HepG2 (cell line): ENCODE measurements at regions not wholly inside any gene's neighbourhood (a gene's known extent, or its start where the extent isn't known, plus 50 kb on each side); places are given as distances from the start of the nearest gene placed in this dataset.

ENCODE experiments used
- ATAC-seq: fragments of 200-7000 bp; cut with Tn5 transposase; 3 replicates; pipeline ENCODE4 v1.9.1; 2020; ENCODE audit warnings: mild to moderate bottlenecking, moderate library complexity
- BruUV-seq: library from RNA; stranded (reverse); fragments of 400-500 nt; replicated peaks from 2 replicates; lab custom pipeline; 2021; lab: Mats Ljungman, UMichigan
- CTCF ChIA-PET: fragments of 300-600 bp; formaldehyde crosslinking; extraction: SDS; loops from one replicate; lab custom pipeline; 2021; ENCODE audit warnings: low total read pairs, inconsistent platforms, low intra/inter-chr PET ratio; lab: Yijun Ruan, JAX
- POLR2A ChIA-PET: fragments of 350-600 bp; sonication (Branson Sonifier 250); formaldehyde crosslinking; loops from one replicate; lab custom pipeline; 2020; ENCODE audit warnings: antibody characterized with exemption, inconsistent platforms; lab: Yijun Ruan, JAX
- DNase-seq: peaks from one replicate; pipeline ENCODE4 v3.0.0-alpha.2; 2015; ENCODE audit warnings: low spot score
- FAIRE-seq: peaks from 3 replicates; lab custom pipeline; 2011; peaks lifted over from hg19 to GRCh38; lab: Jason Lieb, UNC
- H2AFZ ChIP-seq: one replicate; pipeline ENCODE4 v1.6.1; 2011; ENCODE audit warnings: low read length, inconsistent platforms
- H3K27ac ChIP-seq: fragments of 300-600 bp; 3 replicates; pipeline ENCODE4 v1.8.0; 2011; ENCODE audit warnings: mixed run types, mild to moderate bottlenecking, mixed read lengths, low read length, inconsistent platforms; ENCODE audit not compliant: insufficient read depth; ENCODE audit errors: extremely low read length
- H3K27me3 ChIP-seq, 2 experiments: fragments of 200-600 bp in 1 of 2; 2 replicates in 1 of 2; 3 replicates in 1 of 2; pipeline versions ENCODE4 v1.6.0 to v1.8.0; 2011; ENCODE audit warnings: low read length in 2 of 2, mild to moderate bottlenecking in 2 of 2, moderate library complexity in 2 of 2, inconsistent platforms in 1 of 2; ENCODE audit not compliant: insufficient read depth in 2 of 2, control insufficient read depth in 1 of 2
- H3K36me3 ChIP-seq, 2 experiments: fragments of 200-600 bp in 1 of 2; replicated peaks in 1 of 2; 2 replicates in 1 of 2; 3 replicates in 1 of 2; pipeline versions ENCODE4 v1.5.1 to v1.8.0; 2011; ENCODE audit warnings: low read length in 2 of 2, inconsistent platforms in 1 of 2; ENCODE audit not compliant: insufficient read depth in 2 of 2, control insufficient read depth in 1 of 2
- H3K4me1 ChIP-seq: 2 replicates; pipeline ENCODE4 v1.5.1; 2012; ENCODE audit warnings: low read length, inconsistent platforms; ENCODE audit not compliant: insufficient read depth
- H3K4me2 ChIP-seq: 2 replicates; pipeline ENCODE4 v1.6.0; 2011; ENCODE audit warnings: low read depth, low read length, inconsistent platforms
- H3K4me3 ChIP-seq, 3 experiments: fragments of 200-600 bp in 1 of 3; sonication (generic), shearing (Covaris generic) in 1 of 3; replicated peaks in 1 of 3; 2 replicates each; pipeline ENCODE4 v1.5.1; 2011 to 2016; ENCODE audit warnings: low read length in 3 of 3, inconsistent platforms in 2 of 3, low read depth in 2 of 3, mild to moderate bottlenecking in 2 of 3, control low read depth in 1 of 3, mixed read lengths in 1 of 3; ENCODE audit not compliant: insufficient read depth in 1 of 3
- H3K79me2 ChIP-seq: one replicate; pipeline ENCODE4 v1.6.1; 2011; ENCODE audit warnings: low read length, inconsistent platforms; ENCODE audit not compliant: insufficient read depth
- H3K9ac ChIP-seq: 2 replicates; pipeline ENCODE4 v1.6.0; 2011; ENCODE audit warnings: mild to moderate bottlenecking, low read depth, low read length, inconsistent platforms; ENCODE audit not compliant: insufficient read depth
- H3K9me3 ChIP-seq: 2 replicates; pipeline ENCODE4 v1.5.1; 2012; ENCODE audit warnings: mild to moderate bottlenecking, low read length
- H4K20me1 ChIP-seq: 2 replicates; pipeline ENCODE4 v1.6.0; 2011; ENCODE audit warnings: inconsistent platforms, mild to moderate bottlenecking, low read length, moderate library complexity; ENCODE audit not compliant: insufficient read depth
- ATRX ChIP-seq: sonication (generic); formaldehyde crosslinking; IDR thresholded peaks from 2 replicates; pipeline ENCODE4 v1.4.0; 2020; ENCODE audit warnings: missing genetic modification reagents, borderline replicate concordance
- CENPX ChIP-seq: sonication (generic); formaldehyde crosslinking; IDR thresholded peaks from 2 replicates; pipeline ENCODE4 v1.9.0; 2021; ENCODE audit warnings: mild to moderate bottlenecking, missing genetic modification reagents, moderate library complexity
- ETV6 ChIP-seq: sonication (generic); formaldehyde crosslinking; conservative IDR thresholded peaks from 2 replicates; pipeline ENCODE4 v1.4.0; 2020; ENCODE audit warnings: missing genetic modification reagents
- HES4 ChIP-seq: sonication (generic); formaldehyde crosslinking; IDR thresholded peaks from 2 replicates; pipeline ENCODE4 v1.9.0; 2021; ENCODE audit warnings: mild to moderate bottlenecking, missing genetic modification reagents, borderline replicate concordance
- KAT2B ChIP-seq: fragments of 150-350 bp; IDR thresholded peaks from 2 replicates; pipeline ENCODE4 v1.6.1; 2014; ENCODE audit warnings: low read depth, low read length, borderline replicate concordance
- MAFG ChIP-seq: sonication (generic); formaldehyde crosslinking; IDR thresholded peaks from 2 replicates; pipeline ENCODE4 v1.5.1; 2020; ENCODE audit warnings: mild to moderate bottlenecking, missing genetic modification reagents
- RARG ChIP-seq: sonication (generic); formaldehyde crosslinking; IDR thresholded peaks from 2 replicates; pipeline ENCODE4 v1.4.0; 2020; ENCODE audit warnings: low read depth, mild to moderate bottlenecking, missing genetic modification reagents
- SAFB2 ChIP-seq: sonication (generic); formaldehyde crosslinking; IDR thresholded peaks from 2 replicates; pipeline ENCODE4 v1.5.1; 2020; ENCODE audit warnings: missing genetic modification reagents, low read depth, mild to moderate bottlenecking, borderline replicate concordance
- SATB2 ChIP-seq: sonication (generic); formaldehyde crosslinking; IDR thresholded peaks from 2 replicates; pipeline ENCODE4 v1.5.0; 2020; ENCODE audit warnings: missing genetic modification reagents
- SMYD3 ChIP-seq: sonication (generic); formaldehyde crosslinking; IDR thresholded peaks from 2 replicates; pipeline ENCODE4 v1.8.1; 2023; ENCODE audit warnings: mild to moderate bottlenecking, missing genetic modification reagents
- XBP1 ChIP-seq: sonication (generic); formaldehyde crosslinking; IDR thresholded peaks from 2 replicates; pipeline ENCODE4 v1.5.0; 2020; ENCODE audit warnings: missing genetic modification reagents
- YY1 ChIP-seq: IDR thresholded peaks from 2 replicates; pipeline ENCODE4 v1.6.1; 2011; ENCODE audit warnings: low read length, low read depth, moderate library complexity, mild to moderate bottlenecking; ENCODE audit not compliant: insufficient read depth, insufficient replicate concordance
- ZBTB25 ChIP-seq: IDR thresholded peaks from 2 replicates; pipeline ENCODE4 v1.6.1; 2018; ENCODE audit warnings: missing genetic modification reagents
- ZMAT3 ChIP-seq: sonication (generic); formaldehyde crosslinking; conservative IDR thresholded peaks from 2 replicates; pipeline ENCODE4 v1.7.0; 2021; ENCODE audit warnings: missing genetic modification reagents
- ZNF282 ChIP-seq: fragments of 450-650 bp; IDR thresholded peaks from 2 replicates; pipeline ENCODE4 v1.6.1; 2018; ENCODE audit not compliant: partially characterized antibody
- ZNF501 ChIP-seq: sonication (generic); formaldehyde crosslinking; IDR thresholded peaks from 2 replicates; pipeline ENCODE4 v1.5.1; 2020; ENCODE audit warnings: mild to moderate bottlenecking, moderate library complexity, missing genetic modification reagents
- ZNF609 ChIP-seq: sonication (generic); formaldehyde crosslinking; IDR thresholded peaks from 2 replicates; pipeline ENCODE4 v1.4.0; 2020; ENCODE audit warnings: mild to moderate bottlenecking, missing genetic modification reagents, borderline replicate concordance
- WGBS: methylation state at CpG from one replicate; pipeline ENCODE4 v1.1.6; 2017; ENCODE audit warnings: low lambda C conversion rate; 5-methylcytosine and 5-hydroxymethylcytosine counted together
- in situ Hi-C: cut with HindIII; loops from 2 replicates; pipeline ENCODE4 v1.10.0; 2017; ENCODE audit warnings: low pct_unique_long_range_greater_than_20kb; ENCODE audit not compliant: extremely low pct_ligation_motif_present
- intact Hi-C: fragments of 100-400 bp; cut with micrococcal nuclease; formaldehyde crosslinking; loops from one replicate; pipeline ENCODE4 v1.10.0; 2022; ENCODE audit not compliant: unreplicated experiment
- TF ChIP-seq, protein P1 (sequence below): sonication (generic); formaldehyde crosslinking; IDR thresholded peaks from 2 replicates; pipeline ENCODE4 v1.4.0; 2020; ENCODE audit warnings: missing genetic modification reagents, borderline replicate concordance

DNA sequence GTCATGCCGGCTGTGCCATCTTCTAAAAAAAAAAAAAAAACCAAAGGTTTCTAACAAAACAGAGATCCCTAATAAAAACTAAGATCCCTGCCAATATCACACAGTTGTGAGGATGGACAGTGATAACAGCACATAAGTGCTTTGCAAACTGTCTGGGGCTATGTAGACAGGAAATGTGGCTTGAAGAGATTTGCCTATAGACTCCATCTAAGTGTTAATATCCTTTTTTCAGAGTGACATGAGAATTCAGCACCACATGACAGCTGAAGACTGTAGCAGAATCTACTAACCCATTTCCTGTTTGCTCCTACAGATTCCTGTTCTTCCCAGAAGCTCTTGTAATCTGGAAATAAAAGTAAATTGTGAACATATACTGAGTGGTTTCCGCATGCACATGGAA, 215.4 kb downstream of the KDR start (continued):
- TF ChIP-seq ZNF609 (CRISPR knock-in tag) (no peak), SMYD3 (no peak), HES4 (no peak)
- TF ChIP-seq, all 625 proteins: peak for 0

DNA sequence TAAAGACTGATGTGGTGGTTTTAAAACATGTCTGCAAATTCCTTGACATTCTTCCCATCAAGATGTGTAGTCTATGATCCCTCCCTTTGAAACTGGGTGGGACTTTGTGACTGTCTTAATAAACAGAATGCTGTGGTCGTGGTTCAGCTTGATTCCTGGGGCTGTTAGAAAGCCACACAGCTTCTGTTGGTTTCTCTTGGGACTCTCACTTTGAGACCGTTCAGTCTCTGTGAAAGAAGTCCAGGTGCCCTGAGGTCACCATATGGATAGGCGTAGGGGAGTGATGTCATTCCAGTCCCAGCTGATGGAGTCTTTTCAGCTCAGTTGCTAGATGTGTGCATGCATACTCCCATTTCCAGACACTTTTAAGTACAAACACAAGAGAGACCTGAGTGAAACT, 216.6 kb downstream of the KDR start:
- no peak for TF ChIP-seq CENPX (CRISPR knock-in tag)
- TF ChIP-seq ATRX (CRISPR knock-in tag) = no peak
- no peak for TF ChIP-seq KAT2B
- TF ChIP-seq RARG (CRISPR knock-in tag) = no peak
- TF ChIP-seq ZBTB25 (CRISPR knock-in tag) = no peak
- no peak for TF ChIP-seq SAFB2 (CRISPR knock-in tag)
- no peak for TF ChIP-seq SATB2 (CRISPR knock-in tag)
- TF ChIP-seq, protein P1, sequence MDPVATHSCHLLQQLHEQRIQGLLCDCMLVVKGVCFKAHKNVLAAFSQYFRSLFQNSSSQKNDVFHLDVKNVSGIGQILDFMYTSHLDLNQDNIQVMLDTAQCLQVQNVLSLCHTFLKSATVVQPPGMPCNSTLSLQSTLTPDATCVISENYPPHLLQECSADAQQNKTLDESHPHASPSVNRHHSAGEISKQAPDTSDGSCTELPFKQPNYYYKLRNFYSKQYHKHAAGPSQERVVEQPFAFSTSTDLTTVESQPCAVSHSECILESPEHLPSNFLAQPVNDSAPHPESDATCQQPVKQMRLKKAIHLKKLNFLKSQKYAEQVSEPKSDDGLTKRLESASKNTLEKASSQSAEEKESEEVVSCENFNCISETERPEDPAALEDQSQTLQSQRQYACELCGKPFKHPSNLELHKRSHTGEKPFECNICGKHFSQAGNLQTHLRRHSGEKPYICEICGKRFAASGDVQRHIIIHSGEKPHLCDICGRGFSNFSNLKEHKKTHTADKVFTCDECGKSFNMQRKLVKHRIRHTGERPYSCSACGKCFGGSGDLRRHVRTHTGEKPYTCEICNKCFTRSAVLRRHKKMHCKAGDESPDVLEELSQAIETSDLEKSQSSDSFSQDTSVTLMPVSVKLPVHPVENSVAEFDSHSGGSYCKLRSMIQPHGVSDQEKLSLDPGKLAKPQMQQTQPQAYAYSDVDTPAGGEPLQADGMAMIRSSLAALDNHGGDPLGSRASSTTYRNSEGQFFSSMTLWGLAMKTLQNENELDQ (CRISPR knock-in tag) = no peak
- no peak for TF ChIP-seq MAFG
- TF ChIP-seq ZNF282 = no peak
- TF ChIP-seq YY1 = no peak
- no peak for TF ChIP-seq ZMAT3 (CRISPR knock-in tag)
- no peak for TF ChIP-seq XBP1 (CRISPR knock-in tag)
- TF ChIP-seq ZNF501 (CRISPR knock-in tag) = no peak
- TF ChIP-seq ETV6 = no peak
- TF ChIP-seq, all 625 proteins: peak for 0
- Histone ChIP-seq H3K9ac (no peak overlapping the region), H3K79me2 (no peaks in the 10 kb centered on the region), H3K9me3 (peaks cover 4% of the 10 kb centered on the region; the same call in 1 of the 2 replicates), H3K4me3 (no peak overlapping the region), H3K27me3 (no peaks in the 10 kb centered on the region), H3K4me2 (no peak overlapping the region), H2AFZ (no peak overlapping the region), H3K4me1 (peaks cover 4% of the 10 kb centered on the region; the same call in 1 of the 2 replicates), H3K27ac (no peak overlapping the region), H4K20me1 (no peaks in the 10 kb centered on the region), H3K36me3 (no peaks in the 10 kb centered on the region)
- no peak for FAIRE-seq
- POLR2A ChIA-PET = no interaction called here
- in situ Hi-C loops = no loop called here
- intact Hi-C loops = no loop called here
- DNase-seq = no peak
- BruUV-seq = no TSS peak
- no peak for ATAC-seq
- WGBS = 0% methylated on average over 3 of the region's 3 CpGs
- CTCF ChIA-PET = no interaction called here
